AG20443 (cell line): ENCODE measurements at regions not wholly inside any gene's neighbourhood (a gene's known extent, or its start where the extent isn't known, plus 50 kb on each side); places are given as distances from the start of the nearest gene placed in this dataset.

Experiments
- DNase-seq: peaks from one replicate; pipeline ENCODE4 v3.0.0; 2012; ENCODE audit warnings: low spot score, mixed read lengths

GRCh38 chr4:34035225-34035624 is 2209.1 kb downstream of the ARAP2 start:
- DNase-seq = no peak

GRCh38 chr4:34037280-34037679 is 2207.0 kb downstream of the ARAP2 start:
- no peak for DNase-seq

GRCh38 chr4:34039766-34040165 is 2204.5 kb downstream of the ARAP2 start:
- DNase-seq = no peak

- no peak for DNase-seq
Observed at GRCh38 chr4:34043131-34043530, 2201.2 kb downstream of the ARAP2 start.

GRCh38 chr4:34046580-34046979 is 2197.7 kb downstream of the ARAP2 start:
- peak; percentile 5 for DNase-seq

- DNase-seq = no peak
Observed at GRCh38 chr4:34047363-34047762, 2197.0 kb downstream of the ARAP2 start.

- no peak for DNase-seq
Observed at GRCh38 chr4:34066126-34066525, 2178.2 kb downstream of the ARAP2 start.

GRCh38 chr4:34091451-34091850 is 2152.9 kb downstream of the ARAP2 start:
- DNase-seq = no peak

DNA sequence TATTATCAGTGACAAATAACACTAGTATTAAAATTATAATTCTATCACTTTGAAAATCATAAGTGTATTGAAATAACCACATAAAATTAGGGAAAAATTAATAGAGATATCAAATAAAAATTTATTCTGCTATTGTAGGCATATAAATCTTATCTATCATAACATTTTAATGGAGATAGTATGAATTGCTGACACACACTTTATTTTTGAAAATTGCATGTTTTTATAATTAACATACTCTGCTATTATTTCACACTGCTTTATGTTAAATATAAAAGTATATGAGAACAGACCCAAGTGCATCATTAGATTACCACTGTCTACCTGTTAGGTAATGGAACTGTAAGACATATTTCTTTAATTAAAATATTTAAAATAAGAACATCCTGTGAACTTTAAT is 2150.2 kb downstream of the ARAP2 start:
- DNase-seq = no peak

DNA sequence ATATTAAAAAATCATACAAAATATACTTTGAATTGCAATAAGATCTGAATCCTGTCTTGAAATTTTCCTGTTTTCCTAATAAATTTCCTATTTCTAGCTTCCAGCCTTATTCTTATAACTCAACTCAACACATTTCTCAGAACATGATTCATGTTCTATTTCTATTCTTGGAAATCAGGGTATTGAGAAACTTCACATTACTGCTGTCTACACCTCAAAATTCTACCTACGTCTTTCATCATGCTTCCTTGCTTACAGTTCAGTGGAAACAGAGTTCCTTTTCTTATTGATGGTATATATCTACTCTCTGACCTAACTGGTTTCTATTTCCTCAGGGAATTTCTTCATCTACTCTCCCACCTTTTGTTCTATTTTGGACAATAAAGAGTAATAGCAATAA is 2139.0 kb downstream of the ARAP2 start:
- no peak for DNase-seq

GRCh38 chr4:34108391-34108790 is 2135.9 kb downstream of the ARAP2 start:
- no peak for DNase-seq

GRCh38 chr4:34112573-34112972 is 2131.7 kb downstream of the ARAP2 start:
- DNase-seq = no peak

- DNase-seq = no peak
Observed at GRCh38 chr4:34138385-34138784, 2105.9 kb downstream of the ARAP2 start.

- DNase-seq = no peak
Observed at GRCh38 chr4:34139346-34139745, 2105.0 kb downstream of the ARAP2 start.

- DNase-seq = no peak
Observed at GRCh38 chr4:34148322-34148908, 2095.9 kb downstream of the ARAP2 start.

- DNase-seq = no peak
Observed at GRCh38 chr4:34157547-34157946, 2086.8 kb downstream of the ARAP2 start.

DNA sequence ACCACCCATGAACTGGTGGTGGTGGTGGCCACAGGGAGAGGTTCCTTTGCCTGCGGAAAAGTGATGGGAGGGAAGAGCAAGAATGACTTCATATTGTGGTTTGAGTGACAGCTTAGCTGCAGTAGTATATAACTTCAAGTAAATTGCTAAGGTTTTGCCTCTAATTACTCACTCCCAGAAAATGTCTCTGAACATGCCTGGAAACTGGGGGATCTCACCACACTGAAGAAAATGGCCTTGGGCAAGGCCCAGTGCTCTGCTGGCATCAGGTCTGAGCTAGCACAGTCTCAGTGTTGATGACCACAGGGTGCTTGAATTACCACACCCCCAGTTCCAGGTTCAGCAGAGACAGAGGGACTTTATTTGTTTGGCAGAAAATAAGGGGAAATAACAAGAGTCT is 2085.4 kb downstream of the ARAP2 start:
- no peak for DNase-seq

GRCh38 chr4:34170946-34171345 is 2073.4 kb downstream of the ARAP2 start:
- DNase-seq = no peak

- DNase-seq = no peak
Observed at GRCh38 chr4:34176609-34177008, 2067.7 kb downstream of the ARAP2 start.

DNA sequence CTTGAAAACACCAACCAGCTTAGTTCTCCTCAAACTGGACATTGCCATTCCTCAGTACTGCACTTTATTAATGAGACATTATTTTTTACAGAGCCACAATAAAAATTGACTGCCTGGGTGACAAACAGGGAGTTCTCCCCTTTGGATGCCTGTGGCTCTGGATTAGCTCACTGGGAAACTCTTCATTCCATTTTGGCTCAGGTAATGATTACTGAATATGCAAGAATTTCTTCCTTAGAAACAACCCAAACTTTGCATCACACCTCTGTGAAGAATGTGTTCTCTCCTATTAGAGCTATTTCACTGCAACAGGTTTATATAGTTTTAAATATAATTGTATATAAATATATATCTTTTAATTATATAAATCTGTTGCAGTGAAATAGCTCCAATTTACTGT is 2065.8 kb downstream of the ARAP2 start:
- DNase-seq = no peak

DNA sequence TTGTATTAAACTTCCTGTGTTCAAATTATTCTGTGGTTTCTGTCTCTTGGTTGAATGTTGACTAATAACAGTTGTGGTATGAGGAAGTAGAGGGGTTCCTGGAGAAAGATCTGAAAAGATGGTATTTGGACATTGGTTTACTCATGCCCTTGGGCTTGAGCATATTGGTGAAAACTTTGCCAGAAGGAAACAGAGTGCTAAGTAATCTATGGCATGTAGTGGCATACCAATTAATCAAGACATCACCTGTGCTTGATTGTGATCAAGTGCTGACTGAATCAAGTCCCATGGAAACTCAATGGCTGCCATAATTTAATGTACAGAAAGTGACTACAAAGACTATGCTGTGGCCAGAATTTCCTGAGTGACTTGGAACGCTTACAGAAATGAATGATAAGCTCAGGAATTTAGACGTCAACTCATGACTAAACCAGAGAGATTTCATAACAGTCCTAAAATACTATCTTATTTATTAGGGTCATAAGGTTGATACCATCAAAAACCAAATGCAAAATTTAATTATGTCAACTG is 2062.9 kb downstream of the ARAP2 start:
- DNase-seq = peak; percentile 18

GRCh38 chr4:34181891-34182290 is 2062.4 kb downstream of the ARAP2 start:
- DNase-seq = no peak

GRCh38 chr4:34182306-34182705 is 2062.0 kb downstream of the ARAP2 start:
- no peak for DNase-seq

GRCh38 chr4:34183926-34184325 is 2060.4 kb downstream of the ARAP2 start:
- DNase-seq = no peak
